ENCODE measurements at regions not wholly inside any gene's neighbourhood (a gene's known extent, or its start where the extent isn't known, plus 50 kb on each side); places are given as distances from the start of the nearest gene placed in this dataset.

- Histone ChIP-seq H3K36me3 (replicated peaks in 1 of 2) (no peaks in the 10 kb centered on the region), H3K27me3 (peaks cover 1% of the 10 kb centered on the region), H3K27ac (no peak overlapping the region), H3K9me3 (replicated peaks in 1 of 3) (no peaks in the 10 kb centered on the region), H3K4me3 (no peak overlapping the region), H3K4me1 (replicated peaks in 1 of 2) (no peaks in the 10 kb centered on the region)
- intact Hi-C loops (cut with DNase I) = no loop called here
- TF ChIP-seq POLR2A (IDR thresholded peaks at IDR 0.05) = no peak
- TF ChIP-seq CTCF (IDR thresholded peaks at IDR 0.05) = no peak
- DNase-seq = no peak
- 83 to 91% (median 86%) methylated on average over 3 to 4 of the region's 4 CpGs for WGBS, 4 donors
Observed at GRCh38 chr22:48365386-48365785, 1462.3 kb downstream of the BRD1 start.

- no peaks in the 10 kb centered on the region for H3K4me1 ChIP-seq (replicated peaks in 1 of 2)
- intact Hi-C loops (cut with DNase I) = no loop called here
- H3K36me3 ChIP-seq (replicated peaks in 1 of 2) = no peaks in the 10 kb centered on the region
- no peaks in the 10 kb centered on the region for H3K9me3 ChIP-seq (replicated peaks in 1 of 3)
- H3K27ac ChIP-seq = no peak overlapping the region
- 66 to 76% (median 73%) methylated on average over 8 to 15 of the region's 15 CpGs for WGBS, 4 donors
- no peak for DNase-seq
- no peak for TF ChIP-seq CTCF (IDR thresholded peaks at IDR 0.05)
- TF ChIP-seq POLR2A (IDR thresholded peaks at IDR 0.05) = no peak
- H3K4me3 ChIP-seq = no peak overlapping the region
- H3K27me3 ChIP-seq = peaks cover 13% of the 10 kb centered on the region
Observed at GRCh38 chr22:48362721-48363404, 1464.8 kb downstream of the BRD1 start.

- intact Hi-C loops (cut with DNase I) = no loop called here
- no peaks in the 10 kb centered on the region for H3K36me3 ChIP-seq (replicated peaks in 1 of 2)
- DNase-seq = no peak
- H3K4me1 ChIP-seq (replicated peaks in 1 of 2) = no peaks in the 10 kb centered on the region
- no peak overlapping the region for H3K4me3 ChIP-seq
- TF ChIP-seq CTCF (IDR thresholded peaks at IDR 0.05) = no peak
- TF ChIP-seq POLR2A (IDR thresholded peaks at IDR 0.05) = no peak
- H3K27ac ChIP-seq = no peak overlapping the region
- 82 to 93% (median 85%) methylated on average over 1 of the region's 1 CpG for WGBS, 4 donors
- H3K27me3 ChIP-seq = peaks cover 13% of the 10 kb centered on the region
- H3K9me3 ChIP-seq (replicated peaks in 1 of 3) = no peaks in the 10 kb centered on the region
Observed at GRCh38 chr22:48361099-48361639, 1466.5 kb downstream of the BRD1 start.

- Histone ChIP-seq H3K27me3 (peaks cover 13% of the 10 kb centered on the region), H3K9me3 (replicated peaks in 1 of 3) (no peaks in the 10 kb centered on the region), H3K27ac (no peak overlapping the region), H3K36me3 (replicated peaks in 1 of 2) (no peaks in the 10 kb centered on the region), H3K4me3 (no peak overlapping the region), H3K4me1 (replicated peaks in 1 of 2) (no peaks in the 10 kb centered on the region)
- no peak for TF ChIP-seq CTCF (IDR thresholded peaks at IDR 0.05)
- TF ChIP-seq POLR2A (IDR thresholded peaks at IDR 0.05) = no peak
- WGBS, 4 donors = 77 to 83% (median 80%) methylated on average over 14 of the region's 14 CpGs
- intact Hi-C loops (cut with DNase I) = no loop called here
- DNase-seq = no peak
Observed at GRCh38 chr22:48359613-48359965, 1468.1 kb downstream of the BRD1 start.

Measured in adrenal gland (tissue), 9 donors.